ENCODE measurements at regions not wholly inside any gene's neighbourhood (a gene's known extent, or its start where the extent isn't known, plus 50 kb on each side); places are given as distances from the start of the nearest gene placed in this dataset.

DNA sequence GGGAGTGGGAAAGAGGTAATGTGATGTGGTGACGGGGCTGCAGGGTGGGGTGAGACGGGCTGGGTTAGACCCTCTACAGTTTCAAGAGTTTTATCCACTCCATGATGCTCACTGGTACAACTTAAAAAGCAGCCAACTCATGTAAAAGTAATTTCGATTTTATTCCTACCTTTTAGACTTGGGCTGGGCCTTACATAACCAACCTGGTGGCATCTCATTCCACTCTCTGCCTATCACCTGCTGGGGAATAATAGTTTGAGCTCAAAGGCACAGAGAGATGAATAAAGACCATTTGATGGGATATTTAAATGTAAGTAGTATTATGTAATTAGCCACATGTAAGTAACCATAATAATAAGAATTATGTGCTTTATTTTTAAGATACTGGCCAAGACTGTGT is 366.0 kb upstream of the RNF32 start:
- DNase-seq (no peak), ATAC-seq (no peak)
- WGBS (ENCODE audit: insufficient coverage): 78% methylated on average over 1 of the region's 3 CpGs
- TF ChIP-seq, protein P1, sequence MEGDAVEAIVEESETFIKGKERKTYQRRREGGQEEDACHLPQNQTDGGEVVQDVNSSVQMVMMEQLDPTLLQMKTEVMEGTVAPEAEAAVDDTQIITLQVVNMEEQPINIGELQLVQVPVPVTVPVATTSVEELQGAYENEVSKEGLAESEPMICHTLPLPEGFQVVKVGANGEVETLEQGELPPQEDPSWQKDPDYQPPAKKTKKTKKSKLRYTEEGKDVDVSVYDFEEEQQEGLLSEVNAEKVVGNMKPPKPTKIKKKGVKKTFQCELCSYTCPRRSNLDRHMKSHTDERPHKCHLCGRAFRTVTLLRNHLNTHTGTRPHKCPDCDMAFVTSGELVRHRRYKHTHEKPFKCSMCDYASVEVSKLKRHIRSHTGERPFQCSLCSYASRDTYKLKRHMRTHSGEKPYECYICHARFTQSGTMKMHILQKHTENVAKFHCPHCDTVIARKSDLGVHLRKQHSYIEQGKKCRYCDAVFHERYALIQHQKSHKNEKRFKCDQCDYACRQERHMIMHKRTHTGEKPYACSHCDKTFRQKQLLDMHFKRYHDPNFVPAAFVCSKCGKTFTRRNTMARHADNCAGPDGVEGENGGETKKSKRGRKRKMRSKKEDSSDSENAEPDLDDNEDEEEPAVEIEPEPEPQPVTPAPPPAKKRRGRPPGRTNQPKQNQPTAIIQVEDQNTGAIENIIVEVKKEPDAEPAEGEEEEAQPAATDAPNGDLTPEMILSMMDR (IDR thresholded peaks at IDR 0.05): no peak
- H3K9me3 ChIP-seq (ENCODE audit: control insufficient read depth, insufficient read depth, low read length): no peaks in the 10 kb centered on the region
- no peak overlapping the region for H3K4me3 ChIP-seq (ENCODE audit: low read length)
- Mint-ChIP-seq H3K27ac (no peak overlapping the region), H3K4me1 (no peaks in the 10 kb centered on the region), H3K9me3 (no peaks in the 10 kb centered on the region), H3K36me3 (no peaks in the 10 kb centered on the region), H3K4me3 (no peak overlapping the region), H3K27me3 (ENCODE audit: low read depth in 2 of 2) (peaks cover 0 to 3% of the 10 kb centered on the region in 2 donors)
- intact Hi-C loops (cut with micrococcal nuclease): no loop called here
- H3K27ac ChIP-seq (ENCODE audit: low read length): no peak overlapping the region
- no peaks in the 10 kb centered on the region for H3K36me3 ChIP-seq (ENCODE audit: control insufficient read depth, insufficient read depth, low read length)
- no peaks in the 10 kb centered on the region for H3K27me3 ChIP-seq (ENCODE audit: control insufficient read depth, insufficient read depth, low read length)
- H3K4me1 ChIP-seq (ENCODE audit: control insufficient read depth, insufficient read depth, low read length): no peaks in the 10 kb centered on the region

DNA sequence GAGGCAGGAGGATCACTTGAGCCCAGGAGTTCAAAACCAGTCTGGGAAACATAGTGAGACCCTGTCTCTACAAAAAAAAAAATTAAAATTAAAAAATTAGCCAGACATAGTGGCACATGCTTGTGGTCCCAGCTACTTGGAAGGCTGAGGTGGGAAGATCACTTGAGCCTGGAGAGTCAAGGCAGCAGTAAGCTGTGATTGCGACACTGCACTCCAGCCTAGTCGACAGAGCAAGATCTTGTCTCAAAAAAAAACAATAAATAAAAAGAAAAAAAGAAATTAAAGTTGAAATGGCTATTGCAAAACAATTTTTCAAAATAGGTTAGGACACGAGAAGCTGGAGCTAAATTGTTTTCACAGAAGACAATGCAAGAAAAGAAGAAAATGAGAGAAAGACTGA is 379.0 kb upstream of the RNF32 start:
- Histone ChIP-seq H3K9me3 (ENCODE audit: control insufficient read depth, insufficient read depth, low read length) (no peaks in the 10 kb centered on the region), H3K4me3 (ENCODE audit: low read length) (no peak overlapping the region), H3K27ac (ENCODE audit: low read length) (no peak overlapping the region), H3K27me3 (ENCODE audit: control insufficient read depth, insufficient read depth, low read length) (no peaks in the 10 kb centered on the region), H3K4me1 (ENCODE audit: control insufficient read depth, insufficient read depth, low read length) (no peaks in the 10 kb centered on the region), H3K36me3 (ENCODE audit: control insufficient read depth, insufficient read depth, low read length) (no peaks in the 10 kb centered on the region)
- Mint-ChIP-seq H3K27ac (no peak overlapping the region), H3K27me3 (ENCODE audit: low read depth in 2 of 2) (peaks cover 3 to 8% of the 10 kb centered on the region in 2 donors), H3K36me3 (no peaks in the 10 kb centered on the region), H3K9me3 (peaks cover 0 to 2% of the 10 kb centered on the region in 2 donors), H3K4me3 (no peak overlapping the region), H3K4me1 (no peaks in the 10 kb centered on the region)
- intact Hi-C loops (cut with micrococcal nuclease): no loop called here
- DNase-seq: no peak
- 60% methylated on average over 3 of the region's 3 CpGs for WGBS (ENCODE audit: insufficient coverage)
- TF ChIP-seq, protein P1 (IDR thresholded peaks at IDR 0.05): no peak
- ATAC-seq: no peak

DNA sequence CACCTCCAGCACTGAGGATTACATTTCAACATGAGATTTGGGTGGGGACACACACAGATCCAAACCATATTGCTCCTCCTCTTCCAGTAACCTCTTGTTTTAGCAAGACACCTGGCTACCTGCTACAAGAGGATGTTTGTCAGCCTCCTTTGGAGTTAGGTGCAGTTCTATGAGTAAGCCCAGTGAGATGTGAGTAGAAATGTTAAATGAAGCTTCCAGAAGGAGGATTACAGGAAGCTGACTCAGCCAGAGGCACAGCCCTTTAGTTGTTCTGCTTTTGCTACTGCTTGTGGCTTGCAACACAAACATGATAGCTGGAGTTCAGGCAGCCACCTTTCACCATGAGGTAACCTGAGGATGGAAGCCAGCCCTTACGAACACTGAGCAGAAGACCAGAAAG is 382.7 kb upstream of the RNF32 start:
- no peak for DNase-seq
- no peaks in the 10 kb centered on the region for H3K4me1 ChIP-seq (ENCODE audit: control insufficient read depth, insufficient read depth, low read length)
- Mint-ChIP-seq H3K27me3 (ENCODE audit: low read depth in 2 of 2) (peaks cover 3 to 8% of the 10 kb centered on the region in 2 donors), H3K4me1 (no peaks in the 10 kb centered on the region), H3K36me3 (no peaks in the 10 kb centered on the region), H3K27ac (no peak overlapping the region), H3K9me3 (peaks cover 0 to 2% of the 10 kb centered on the region in 2 donors), H3K4me3 (no peak overlapping the region)
- no peak overlapping the region for H3K4me3 ChIP-seq (ENCODE audit: low read length)
- no peak overlapping the region for H3K27ac ChIP-seq (ENCODE audit: low read length)
- no peaks in the 10 kb centered on the region for H3K27me3 ChIP-seq (ENCODE audit: control insufficient read depth, insufficient read depth, low read length)
- H3K36me3 ChIP-seq (ENCODE audit: control insufficient read depth, insufficient read depth, low read length): no peaks in the 10 kb centered on the region
- ATAC-seq: no peak
- intact Hi-C loops (cut with micrococcal nuclease): no loop called here
- WGBS (ENCODE audit: insufficient coverage): 100% methylated on average over 1 of the region's 1 CpG
- TF ChIP-seq, protein P1 (IDR thresholded peaks at IDR 0.05): no peak
- no peaks in the 10 kb centered on the region for H3K9me3 ChIP-seq (ENCODE audit: control insufficient read depth, insufficient read depth, low read length)

DNA sequence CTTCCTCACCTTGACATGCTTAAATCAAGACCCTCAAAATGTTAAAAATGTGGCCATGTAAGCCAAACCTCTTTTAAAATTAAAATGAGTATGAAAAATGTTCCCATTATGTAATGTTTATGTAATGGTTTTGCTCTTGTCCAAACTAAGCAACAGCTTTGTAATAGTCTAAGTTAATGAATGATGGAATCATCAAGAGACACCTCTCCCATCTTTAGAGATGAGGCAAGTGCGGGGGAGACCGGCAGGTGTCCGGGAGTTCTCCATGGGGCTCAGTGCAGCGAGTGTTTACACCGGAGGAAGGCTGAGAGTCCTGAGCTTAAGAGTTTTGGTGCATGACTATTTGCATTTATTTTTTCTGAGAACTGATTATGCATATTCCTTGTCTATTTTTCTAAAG is 384.9 kb upstream of the RNF32 start:
- no peak for DNase-seq
- no peak overlapping the region for H3K27ac Mint-ChIP-seq

More for the DNA sequence above, 384.9 kb upstream of the RNF32 start:
- no peak overlapping the region for H3K4me3 Mint-ChIP-seq
- no peaks in the 10 kb centered on the region for H3K36me3 Mint-ChIP-seq
- no peaks in the 10 kb centered on the region for H3K4me1 Mint-ChIP-seq
- WGBS (ENCODE audit: insufficient coverage): 87% methylated on average over 5 of the region's 5 CpGs
- Histone ChIP-seq H3K4me1 (ENCODE audit: control insufficient read depth, insufficient read depth, low read length) (no peaks in the 10 kb centered on the region), H3K4me3 (ENCODE audit: low read length) (no peak overlapping the region), H3K27me3 (ENCODE audit: control insufficient read depth, insufficient read depth, low read length) (no peaks in the 10 kb centered on the region), H3K36me3 (ENCODE audit: control insufficient read depth, insufficient read depth, low read length) (no peaks in the 10 kb centered on the region), H3K27ac (ENCODE audit: low read length) (no peak overlapping the region), H3K9me3 (ENCODE audit: control insufficient read depth, insufficient read depth, low read length) (no peaks in the 10 kb centered on the region)
- peaks cover 3 to 8% of the 10 kb centered on the region in 2 donors for H3K27me3 Mint-ChIP-seq (ENCODE audit: low read depth in 2 of 2)
- intact Hi-C loops (cut with micrococcal nuclease): no loop called here
- peaks cover 0 to 2% of the 10 kb centered on the region in 2 donors for H3K9me3 Mint-ChIP-seq
- TF ChIP-seq, protein P1 (IDR thresholded peaks at IDR 0.05): no peak
- ATAC-seq: no peak

Measured in natural killer cell (primary cell).